HUES6 (cell line): ENCODE measurements at regions not wholly inside any gene's neighbourhood (a gene's known extent, or its start where the extent isn't known, plus 50 kb on each side); places are given as distances from the start of the nearest gene placed in this dataset.
"Not testable (repeated sequence)": the region's sequence is repeated elsewhere in the genome, so short reads cannot be mapped to it uniquely, and the experiment has no call there.

Experiments
- H3K27ac ChIP-seq: 2 replicates; pipeline ENCODE4 v1.7.0; 2013; ENCODE audit warnings: low read depth, mild to moderate bottlenecking, low read length, inconsistent platforms
- H3K27me3 ChIP-seq: 2 replicates; pipeline ENCODE4 v1.6.1; 2013; ENCODE audit warnings: low read length; ENCODE audit not compliant: control insufficient read depth, insufficient read depth
- H3K36me3 ChIP-seq: 2 replicates; pipeline ENCODE4 v1.6.1; 2013; ENCODE audit warnings: low read length; ENCODE audit not compliant: control insufficient read depth, insufficient read depth
- H3K4me1 ChIP-seq: 2 replicates; pipeline ENCODE4 v1.6.1; 2013; ENCODE audit warnings: low read length; ENCODE audit not compliant: control insufficient read depth, insufficient read depth
- H3K4me3 ChIP-seq: 2 replicates; pipeline ENCODE4 v1.5.1; 2013; ENCODE audit warnings: low read depth, low read length
- H3K9ac ChIP-seq: one replicate; pipeline ENCODE4 v1.6.1; 2013; ENCODE audit warnings: mild to moderate bottlenecking, low read length
- H3K9me3 ChIP-seq: 2 replicates; pipeline ENCODE4 v1.6.1; 2013; ENCODE audit warnings: low read depth, low read length; ENCODE audit not compliant: control insufficient read depth, insufficient read depth

DNA sequence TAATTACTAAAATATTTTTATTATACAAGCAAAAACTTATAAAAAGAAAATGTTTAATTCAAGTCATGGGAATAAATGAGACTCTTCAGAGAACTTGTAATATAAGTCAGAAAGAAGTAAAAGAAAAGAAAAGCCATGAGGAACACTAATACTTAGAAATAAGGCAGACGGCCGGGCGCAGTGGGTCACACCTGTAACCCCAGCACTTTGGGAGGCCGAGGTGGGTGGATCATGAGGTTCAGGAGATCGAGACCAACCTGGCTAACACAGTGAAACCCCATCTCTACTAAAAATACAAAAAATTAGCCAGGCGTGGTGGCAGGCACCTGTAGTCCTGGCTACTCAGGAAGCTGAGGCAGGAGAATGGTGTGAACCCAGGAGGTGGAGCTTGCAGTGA lies 528.6 kb downstream of the IRS2 start:
- H3K36me3 ChIP-seq, H3K4me1 ChIP-seq, H3K27ac ChIP-seq: not testable (repeated sequence)

More for the DNA sequence above, 528.6 kb downstream of the IRS2 start:
- not testable (repeated sequence) for H3K9ac ChIP-seq, H3K4me3 ChIP-seq, H3K27me3 ChIP-seq
- peaks cover 15% of the 10 kb centered on the region; the same call in 1 of the 2 replicates for H3K9me3 ChIP-seq
